Gastrocnemius medialis (tissue), 4 donors: ENCODE measurements at regions not wholly inside any gene's neighbourhood (a gene's known extent, or its start where the extent isn't known, plus 50 kb on each side); places are given as distances from the start of the nearest gene placed in this dataset.
"Not testable (repeated sequence)": the region's sequence is repeated elsewhere in the genome, so short reads cannot be mapped to it uniquely, and the experiment has no call there.

Source experiments
- POLR2A ChIP-seq, 2 donors: fragments of 450-650 bp; IDR thresholded peaks; one replicate each; pipeline ENCODE4 v1.6.1; 2017; ENCODE audit warnings: antibody characterized with exemption in 2 of 2, mild to moderate bottlenecking in 2 of 2, moderate library complexity in 2 of 2
- TF ChIP-seq, protein P1 (sequence below), 5 experiments: fragments of 450-650 bp in 3 of 5; fragments of 200-600 bp in 2 of 5; sonication (generic) in 2 of 5; IDR thresholded peaks in 4 of 5; conservative IDR thresholded peaks in 1 of 5; 1 replicate in 4 of 5; 2 replicates in 1 of 5; pipeline ENCODE4 v1.5.1; 2016 to 2019; ENCODE audit warnings: antibody characterized with exemption in 5 of 5, mild to moderate bottlenecking in 3 of 5, moderate library complexity in 3 of 5

DNA sequence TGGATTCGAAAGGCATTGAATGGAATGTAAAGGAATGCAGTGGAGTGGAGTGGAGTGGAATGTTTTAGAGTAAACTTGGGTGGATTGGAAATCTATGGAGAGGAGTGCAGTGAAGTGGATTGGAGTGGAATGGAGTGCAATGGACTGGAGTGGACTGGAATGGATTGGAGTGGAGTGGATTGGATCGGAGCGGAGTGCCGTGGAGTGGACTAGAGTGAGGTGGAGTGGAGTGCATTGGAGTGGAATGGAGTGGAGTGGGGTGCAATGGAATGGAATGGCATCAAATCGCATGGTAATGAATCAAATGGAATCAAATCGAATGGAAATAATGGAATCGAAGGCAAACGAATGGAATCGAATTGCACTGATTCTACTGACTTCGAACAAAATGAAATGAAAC, 1023.9 kb downstream of the CDY1 start:
- TF ChIP-seq, protein P1, sequence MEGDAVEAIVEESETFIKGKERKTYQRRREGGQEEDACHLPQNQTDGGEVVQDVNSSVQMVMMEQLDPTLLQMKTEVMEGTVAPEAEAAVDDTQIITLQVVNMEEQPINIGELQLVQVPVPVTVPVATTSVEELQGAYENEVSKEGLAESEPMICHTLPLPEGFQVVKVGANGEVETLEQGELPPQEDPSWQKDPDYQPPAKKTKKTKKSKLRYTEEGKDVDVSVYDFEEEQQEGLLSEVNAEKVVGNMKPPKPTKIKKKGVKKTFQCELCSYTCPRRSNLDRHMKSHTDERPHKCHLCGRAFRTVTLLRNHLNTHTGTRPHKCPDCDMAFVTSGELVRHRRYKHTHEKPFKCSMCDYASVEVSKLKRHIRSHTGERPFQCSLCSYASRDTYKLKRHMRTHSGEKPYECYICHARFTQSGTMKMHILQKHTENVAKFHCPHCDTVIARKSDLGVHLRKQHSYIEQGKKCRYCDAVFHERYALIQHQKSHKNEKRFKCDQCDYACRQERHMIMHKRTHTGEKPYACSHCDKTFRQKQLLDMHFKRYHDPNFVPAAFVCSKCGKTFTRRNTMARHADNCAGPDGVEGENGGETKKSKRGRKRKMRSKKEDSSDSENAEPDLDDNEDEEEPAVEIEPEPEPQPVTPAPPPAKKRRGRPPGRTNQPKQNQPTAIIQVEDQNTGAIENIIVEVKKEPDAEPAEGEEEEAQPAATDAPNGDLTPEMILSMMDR (IDR thresholded peaks at IDR 0.05 in 4 of 5, conservative IDR thresholded peaks at IDR 0.05 in 1 of 5) = not testable (repeated sequence)
- TF ChIP-seq POLR2A (IDR thresholded peaks at IDR 0.05) = not testable (repeated sequence)
